NCI-H2196 treated with DMSO at 0.1 percent for 48 hours (cell line): ENCODE measurements at regions not wholly inside any gene's neighbourhood (a gene's known extent, or its start where the extent isn't known, plus 50 kb on each side); places are given as distances from the start of the nearest gene placed in this dataset.
"Not testable (repeated sequence)": the region's sequence is repeated elsewhere in the genome, so short reads cannot be mapped to it uniquely, and the experiment has no call there.

Experiments
- DNase-seq: peaks from one replicate; lab custom pipeline; 2025; ENCODE audit not compliant: unreplicated experiment; lab: John Stamatoyannopoulos, UW

DNA sequence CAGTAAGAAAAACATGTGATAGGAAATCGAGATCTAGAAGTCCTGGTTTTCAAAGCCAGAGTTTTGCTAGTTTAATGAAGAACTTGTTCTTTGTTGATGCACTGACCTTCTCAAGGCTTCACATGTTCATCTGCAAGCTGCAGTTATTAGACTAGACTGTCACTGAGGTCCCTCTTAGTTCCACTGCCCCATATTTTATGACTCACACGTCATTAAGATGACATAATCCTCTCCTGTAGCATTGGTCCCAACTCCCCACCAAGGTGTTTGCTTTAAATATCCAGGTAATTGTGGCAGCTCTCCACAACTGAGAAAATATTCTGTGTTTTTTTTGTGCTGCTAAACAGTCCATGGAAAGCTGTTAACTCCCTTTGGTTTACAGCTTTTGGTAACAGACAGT lies 149.7 kb downstream of the MREG start:
- DNase-seq: no peak

DNA sequence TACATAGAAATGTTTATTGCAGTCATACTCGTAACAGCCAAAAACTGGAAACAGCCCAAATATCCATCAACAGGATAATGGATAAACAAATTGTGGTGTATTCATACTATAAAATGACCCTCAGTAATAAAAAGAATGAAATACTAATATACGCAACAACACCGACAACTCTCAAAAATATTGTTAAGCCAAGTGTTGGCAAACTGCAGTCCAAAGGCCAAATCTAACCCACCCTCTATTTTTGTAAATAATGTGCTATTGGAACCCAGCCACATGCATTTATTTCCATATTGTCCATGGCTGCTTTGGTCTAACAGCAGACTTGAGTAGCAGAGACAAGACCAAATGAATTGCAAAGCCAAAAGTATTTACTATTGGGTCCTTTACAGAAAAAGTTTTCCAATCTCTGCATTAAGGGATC lies 151.0 kb downstream of the MREG start:
- DNase-seq: no peak

DNA sequence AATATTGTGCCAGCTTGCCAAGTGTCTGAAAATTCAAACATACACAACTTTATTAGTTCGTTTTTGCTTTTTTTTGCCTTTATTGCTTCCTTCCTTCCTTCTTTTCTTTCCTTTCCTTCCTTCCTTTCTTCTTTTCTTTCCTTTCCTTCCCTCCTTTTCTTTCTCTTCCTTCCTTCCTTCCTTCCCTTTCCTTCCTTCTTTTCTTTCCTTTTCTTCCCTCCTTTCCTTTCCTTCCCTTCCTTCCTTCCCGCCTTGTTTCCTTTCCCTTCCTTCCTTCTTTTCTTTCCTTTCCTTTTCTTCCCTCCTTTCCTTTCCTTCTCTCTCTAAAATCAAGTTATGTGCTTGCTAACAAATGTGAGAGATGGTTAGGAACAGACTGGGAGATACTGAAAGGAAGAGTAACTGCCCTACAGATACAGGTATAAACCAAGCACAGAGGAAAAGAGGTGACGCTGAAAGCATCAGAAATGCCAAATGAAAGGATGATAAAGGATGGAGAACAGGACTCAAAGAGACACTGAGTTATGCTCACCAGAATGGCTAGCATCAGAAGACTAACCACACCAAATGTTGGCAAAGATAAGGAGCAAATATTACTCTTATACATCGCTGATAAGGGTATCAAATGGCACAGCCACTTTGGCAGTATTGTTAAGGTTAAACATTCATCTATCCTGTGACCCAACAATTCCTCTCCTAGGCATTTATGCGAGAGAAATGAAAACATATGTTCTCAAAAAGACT lies 151.6 kb downstream of the MREG start:
- no peak for DNase-seq

DNA sequence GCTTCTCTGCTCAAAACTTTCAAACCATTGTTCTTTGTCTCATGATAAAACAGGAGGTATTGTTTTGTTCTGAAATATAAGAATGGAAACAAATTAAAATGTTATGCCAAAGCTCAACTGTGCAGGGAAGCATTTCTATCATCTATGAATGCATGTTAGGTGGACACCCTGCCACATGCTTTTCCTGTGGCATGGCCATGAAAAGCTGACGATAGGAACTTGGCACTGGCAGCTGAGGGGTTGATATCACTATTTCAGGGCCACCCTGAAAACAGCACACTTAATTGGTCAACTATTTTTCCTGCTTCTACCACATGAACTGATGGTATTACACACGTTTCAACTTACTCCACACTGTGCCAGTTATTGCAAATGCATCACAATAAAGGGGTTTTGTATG lies 157.3 kb downstream of the MREG start:
- no peak for DNase-seq

DNA sequence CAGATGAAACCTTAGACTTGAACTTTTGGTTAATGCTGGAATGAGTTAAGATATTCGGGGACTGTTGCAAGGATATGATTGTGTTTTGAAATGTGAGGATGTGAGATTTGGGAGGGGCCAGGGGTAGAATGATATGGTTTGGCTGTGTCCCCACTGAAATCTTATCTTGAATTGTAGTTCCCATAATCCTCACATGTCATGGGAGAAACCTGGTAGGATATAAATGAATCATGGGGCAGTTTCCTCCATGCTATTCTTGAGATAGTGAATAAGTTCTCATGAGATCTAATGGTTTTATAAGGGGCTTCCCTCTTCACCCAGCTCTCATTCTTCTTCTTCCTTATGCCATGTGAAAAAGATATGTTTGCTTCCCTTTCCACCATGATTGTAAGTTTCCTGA lies 158.0 kb downstream of the MREG start:
- not testable (repeated sequence) for DNase-seq

DNA sequence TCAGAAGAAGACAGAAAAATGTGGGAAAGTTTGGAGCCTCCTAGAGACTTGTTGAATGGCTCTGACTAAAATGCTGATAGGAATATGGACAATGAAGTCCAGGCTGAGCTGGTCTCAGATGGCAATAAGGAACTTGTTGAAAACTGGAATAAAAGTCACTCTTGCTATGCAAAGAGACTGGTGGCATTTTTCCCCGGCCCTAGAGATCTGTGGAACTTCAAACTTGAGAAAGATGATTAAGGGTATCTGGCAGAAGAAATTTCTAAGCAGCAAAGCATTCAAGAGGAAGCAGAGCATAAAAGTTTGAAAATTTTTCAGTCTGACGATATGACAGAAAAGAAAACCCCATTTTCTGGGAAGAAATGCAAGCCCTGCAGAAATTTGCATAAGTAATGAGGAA lies 159.3 kb downstream of the MREG start:
- DNase-seq: no peak

DNA sequence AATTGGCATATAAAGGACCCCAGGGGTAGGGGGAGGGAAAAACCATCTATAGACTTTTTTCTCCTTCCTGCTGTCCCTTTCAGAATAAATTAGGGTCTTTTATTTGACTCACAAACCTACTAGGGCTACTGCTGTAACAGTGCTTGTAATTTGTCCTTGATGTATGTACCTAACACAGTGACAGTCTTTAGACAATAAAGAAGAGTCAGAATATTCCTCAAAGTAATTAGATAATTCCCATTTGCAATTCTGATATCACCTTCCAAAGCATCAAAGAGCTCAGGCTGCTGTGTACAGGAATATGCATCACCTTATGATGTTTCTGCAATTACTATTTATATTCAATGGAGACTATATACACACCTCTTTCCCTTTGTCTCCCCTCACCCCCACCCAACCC lies 161.7 kb downstream of the MREG start:
- DNase-seq: no peak

DNA sequence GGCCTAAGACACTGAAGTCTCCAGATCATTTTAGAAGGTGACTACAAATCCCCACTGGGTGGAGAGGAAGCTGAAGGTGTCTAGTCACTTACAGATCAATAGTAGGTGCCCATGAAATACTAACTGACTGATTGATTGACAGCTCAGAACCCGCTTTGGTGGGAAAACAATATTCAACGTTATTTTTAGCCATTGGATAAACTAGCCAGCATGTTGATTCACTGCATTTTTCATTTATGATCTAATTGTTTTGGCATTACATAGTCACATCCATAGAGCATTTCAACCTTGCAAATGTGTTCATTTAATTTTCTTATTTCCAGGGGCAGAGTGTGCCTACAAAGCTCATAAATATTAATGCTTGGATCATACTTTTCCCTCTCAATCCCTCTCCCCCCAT lies 162.3 kb downstream of the MREG start:
- DNase-seq: no peak

DNA sequence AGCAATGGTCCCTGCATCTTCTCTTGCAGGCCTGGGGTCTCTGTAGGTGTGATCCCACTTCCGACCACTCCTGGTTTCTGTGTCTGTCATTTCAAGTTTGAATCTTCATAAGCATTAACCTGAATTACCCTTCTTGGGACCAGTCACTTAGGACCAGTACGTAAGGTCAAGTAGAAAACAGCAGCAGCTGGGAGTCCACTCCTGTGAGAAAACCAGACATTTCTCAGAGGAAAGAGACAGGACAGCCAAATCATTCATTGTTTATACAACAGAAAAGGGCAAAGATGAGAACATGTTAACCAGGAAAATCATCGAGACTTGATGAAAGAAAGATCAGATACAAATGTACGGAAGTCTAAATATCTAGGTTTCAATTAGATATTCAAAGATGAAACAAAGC lies 163.0 kb downstream of the MREG start:
- no peak for DNase-seq

DNA sequence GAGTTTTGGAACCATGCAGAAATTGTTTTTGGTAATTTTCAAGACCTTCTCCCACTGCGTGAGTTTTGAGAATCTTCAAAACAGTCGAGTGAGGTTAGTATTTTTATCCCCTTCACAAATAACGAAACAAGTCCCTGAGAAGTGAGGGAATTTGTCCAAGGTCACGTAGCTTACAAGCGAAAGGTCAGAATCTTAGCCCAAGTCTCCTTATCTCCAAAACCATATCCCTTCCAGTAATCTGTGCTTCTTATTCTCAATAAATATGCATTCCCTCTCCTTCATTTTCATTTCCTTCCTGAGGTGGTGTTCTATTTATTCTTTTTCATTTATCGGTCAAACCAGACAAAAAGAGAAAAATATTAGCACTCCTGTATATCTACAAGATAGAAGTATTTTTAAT lies 163.6 kb downstream of the MREG start:
- no peak for DNase-seq

DNA sequence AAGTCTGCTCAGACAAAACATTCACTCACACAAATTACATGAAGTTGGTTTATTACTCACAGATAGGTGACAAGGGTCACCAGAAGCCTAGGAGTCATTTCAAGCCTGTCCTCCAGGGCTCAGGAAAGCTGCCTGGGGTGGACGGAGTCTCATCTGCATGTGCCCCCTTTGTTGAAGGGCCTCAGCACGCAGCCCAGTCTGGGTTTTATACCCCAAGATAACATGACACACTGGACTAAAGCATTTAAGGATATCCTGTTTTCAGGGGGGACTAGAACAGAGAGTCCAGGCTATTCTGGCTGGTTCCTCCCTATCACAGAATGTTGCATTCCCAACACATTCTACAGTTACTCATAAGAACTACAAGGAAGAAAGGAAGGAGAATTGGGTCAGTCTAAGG lies 164.7 kb downstream of the MREG start:
- DNase-seq: no peak

DNA sequence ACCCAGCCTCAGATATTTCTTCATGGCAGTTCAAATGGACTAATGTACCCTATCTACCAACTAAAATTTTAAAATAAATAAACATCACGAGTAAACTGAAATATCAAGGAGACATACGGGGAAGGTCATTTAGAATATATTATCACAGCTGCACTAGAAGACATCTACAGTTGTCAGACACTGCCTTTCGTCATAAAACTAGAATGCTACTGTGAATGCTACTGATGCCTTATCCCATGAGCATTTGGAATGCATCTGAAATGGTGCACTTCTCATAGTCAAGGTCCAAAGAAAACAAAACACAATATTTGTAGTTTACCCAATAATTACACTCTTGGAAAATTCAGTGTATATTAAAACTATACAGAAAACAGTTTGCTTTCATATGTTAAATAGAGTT lies 165.2 kb downstream of the MREG start:
- DNase-seq: no peak

DNA sequence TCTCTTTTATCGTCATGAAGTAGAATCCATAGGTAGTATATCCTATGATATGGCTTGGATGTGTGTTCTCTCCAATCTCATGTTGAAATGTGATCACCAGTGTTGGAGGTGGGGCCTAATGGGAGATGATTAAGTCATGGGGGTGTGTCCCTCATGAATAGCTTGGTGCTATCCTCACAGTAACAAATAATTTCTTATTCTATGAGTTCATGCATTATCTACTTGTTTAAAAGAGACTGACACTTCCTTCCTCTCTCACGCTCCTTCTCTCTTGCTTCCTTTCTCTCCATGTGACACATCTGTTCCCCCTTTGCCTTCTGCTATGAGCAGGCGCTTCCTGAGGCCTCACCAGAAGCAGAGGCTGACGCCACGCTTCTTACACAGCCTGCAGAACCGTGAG lies 165.6 kb downstream of the MREG start:
- no peak for DNase-seq

DNA sequence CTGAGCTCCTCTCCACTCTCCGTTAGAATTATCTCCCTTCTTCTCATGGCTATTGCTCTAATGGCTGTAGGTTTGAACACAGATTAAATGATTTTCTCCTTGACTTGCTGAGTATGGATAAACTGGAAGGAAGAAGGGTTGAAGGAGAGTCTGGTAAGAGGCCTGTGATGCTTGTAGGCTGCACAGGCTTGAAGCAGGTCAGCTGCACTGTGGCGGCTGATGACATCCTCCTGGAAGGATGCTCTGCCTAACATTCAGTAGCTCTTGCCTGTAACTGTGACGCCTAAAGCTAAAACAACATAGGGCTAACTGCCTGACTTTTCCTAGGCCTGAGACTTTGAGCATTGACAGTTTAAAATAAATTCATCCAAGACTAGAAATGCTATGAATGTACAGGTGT lies 166.3 kb downstream of the MREG start:
- DNase-seq: no peak

DNA sequence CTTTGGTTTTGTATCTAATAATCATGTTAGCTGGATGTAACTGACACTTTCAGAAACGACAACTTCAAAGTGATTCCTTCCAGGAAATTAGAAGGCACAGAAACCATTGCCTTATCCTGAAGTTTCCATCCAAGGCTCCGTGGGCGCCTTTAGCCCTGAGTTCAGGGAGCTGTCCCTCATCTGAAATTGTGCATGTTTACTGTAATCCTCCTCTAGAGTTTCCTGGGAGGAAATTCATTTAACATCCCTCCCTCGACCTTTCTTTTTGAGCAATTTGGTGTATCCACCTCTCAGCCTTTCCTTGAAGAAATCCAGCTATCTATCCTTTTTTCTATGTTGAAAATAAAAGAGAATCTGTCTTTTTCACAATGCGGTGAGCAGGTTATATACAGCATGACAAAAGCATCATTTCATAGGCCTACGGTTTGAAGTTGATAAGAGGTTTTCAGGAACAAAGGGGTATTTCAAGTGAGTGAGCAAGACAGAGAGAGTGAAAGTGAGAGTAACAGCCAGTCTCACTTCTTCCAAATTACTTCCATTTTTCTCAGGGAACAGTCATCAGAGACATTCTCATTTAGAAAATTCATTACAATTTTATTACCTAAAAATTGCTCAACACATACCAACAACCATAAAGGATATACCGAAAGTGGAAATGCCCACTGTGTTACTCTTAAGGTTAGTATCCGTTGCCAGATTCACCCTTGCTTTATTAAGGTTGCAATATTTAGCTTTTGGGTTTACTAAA lies 167.3 kb downstream of the MREG start:
- no peak for DNase-seq

DNA sequence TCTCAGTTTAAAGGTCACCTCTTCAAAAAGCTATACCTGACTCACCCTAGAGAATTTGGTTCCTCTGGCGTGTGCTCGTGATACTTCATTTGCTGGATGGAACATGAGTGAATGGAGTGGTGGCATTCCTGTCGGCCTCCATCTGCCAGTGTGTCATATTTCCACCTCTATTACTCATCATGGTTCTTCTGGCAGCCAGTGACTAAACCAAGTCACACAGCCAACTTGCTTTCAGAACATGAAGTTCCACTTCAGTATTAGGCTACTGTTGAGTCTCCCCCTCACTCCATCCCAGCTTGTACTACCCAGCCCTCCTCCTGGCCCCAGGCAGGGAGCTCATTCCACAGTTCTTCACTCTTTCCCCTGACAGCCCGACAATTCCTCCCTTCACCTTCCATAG lies 169.8 kb downstream of the MREG start:
- DNase-seq: no peak

DNA sequence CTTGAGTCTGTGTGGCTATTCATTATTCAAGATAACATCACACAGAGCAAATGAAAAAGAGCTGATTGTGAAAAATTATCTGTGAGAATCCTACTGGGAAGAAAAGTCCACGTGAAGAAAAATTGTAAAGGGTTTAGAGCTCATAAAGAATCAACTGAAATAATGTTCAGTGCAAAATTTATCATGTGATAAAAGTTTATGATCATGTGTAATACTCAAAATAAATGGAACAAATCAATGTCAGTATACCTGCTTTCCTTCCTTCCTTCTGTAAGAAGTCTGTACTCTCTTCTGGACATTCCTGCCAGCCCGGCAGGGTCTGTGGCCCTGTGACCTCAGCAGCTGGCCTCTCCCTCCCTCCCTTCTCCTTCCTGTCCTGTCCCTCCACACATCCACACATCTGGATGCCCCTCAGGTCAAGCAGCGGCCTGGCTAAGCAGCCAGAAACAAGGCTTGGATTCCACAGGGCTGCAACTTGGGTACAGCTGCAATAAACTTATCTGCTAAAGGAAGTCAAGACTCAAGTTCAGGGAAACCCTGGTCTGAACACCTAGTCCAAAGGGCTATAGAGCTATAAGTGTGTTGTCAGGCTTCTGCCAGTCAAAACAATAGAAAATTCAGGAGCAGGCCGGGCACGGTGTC lies 172.1 kb downstream of the MREG start:
- no peak for DNase-seq

DNA sequence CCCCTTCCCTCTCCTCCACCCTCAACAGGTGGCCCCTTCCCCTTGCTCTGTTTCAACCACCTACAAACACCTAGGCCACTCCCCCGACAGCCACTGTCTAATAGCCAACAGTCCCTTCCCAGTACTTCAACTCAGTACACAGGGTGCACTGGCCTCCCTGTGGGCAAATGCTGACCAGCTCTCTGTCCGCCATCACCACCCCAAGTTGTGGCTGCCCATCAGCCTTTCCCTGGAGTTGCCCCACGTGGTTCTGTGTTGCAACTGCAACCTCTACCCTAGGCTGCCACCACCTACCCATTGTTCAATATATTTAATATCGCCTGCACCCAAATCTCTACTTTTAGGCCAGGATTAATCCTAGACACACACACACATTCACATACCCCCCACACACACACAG lies 173.5 kb downstream of the MREG start:
- DNase-seq: no peak

DNA sequence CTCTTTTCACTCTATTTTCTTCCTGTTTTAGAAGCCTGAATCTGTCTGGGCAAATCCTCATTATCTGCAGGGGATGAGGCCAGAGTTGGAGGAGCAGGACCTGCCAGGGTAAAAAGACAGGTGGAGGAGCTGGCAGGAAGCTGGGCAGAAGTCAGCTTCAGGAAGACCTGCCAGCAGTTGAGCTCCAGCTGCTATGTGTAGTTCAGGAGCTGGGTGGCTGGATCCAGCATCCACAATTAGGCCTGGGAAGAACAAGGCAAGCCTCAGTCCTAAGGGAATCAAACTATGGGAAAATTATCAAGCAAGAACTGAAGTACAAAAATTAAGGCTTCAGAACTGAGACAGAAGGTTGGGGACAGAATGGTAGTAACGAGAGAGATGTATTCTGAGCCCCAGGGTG lies 174.0 kb downstream of the MREG start:
- DNase-seq: no peak

DNA sequence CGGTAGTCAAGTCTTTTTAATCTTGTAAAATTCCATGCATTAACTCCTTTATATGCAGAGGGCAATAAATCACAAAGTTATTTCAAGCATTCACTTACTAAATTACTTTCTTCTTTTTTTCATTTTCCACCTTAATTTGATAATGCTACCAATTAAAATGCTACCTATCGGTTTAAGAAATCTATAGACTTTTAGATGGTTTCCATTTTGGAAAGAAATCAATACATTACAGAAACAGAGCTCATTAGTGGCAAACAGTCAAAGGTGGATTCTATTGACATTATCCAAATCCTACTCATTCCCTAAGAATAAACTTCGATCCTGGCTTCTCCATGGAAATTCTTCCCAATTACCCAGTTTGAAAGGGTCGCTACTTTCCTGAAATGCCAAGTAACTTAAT lies 176.5 kb downstream of the MREG start:
- no peak for DNase-seq

DNA sequence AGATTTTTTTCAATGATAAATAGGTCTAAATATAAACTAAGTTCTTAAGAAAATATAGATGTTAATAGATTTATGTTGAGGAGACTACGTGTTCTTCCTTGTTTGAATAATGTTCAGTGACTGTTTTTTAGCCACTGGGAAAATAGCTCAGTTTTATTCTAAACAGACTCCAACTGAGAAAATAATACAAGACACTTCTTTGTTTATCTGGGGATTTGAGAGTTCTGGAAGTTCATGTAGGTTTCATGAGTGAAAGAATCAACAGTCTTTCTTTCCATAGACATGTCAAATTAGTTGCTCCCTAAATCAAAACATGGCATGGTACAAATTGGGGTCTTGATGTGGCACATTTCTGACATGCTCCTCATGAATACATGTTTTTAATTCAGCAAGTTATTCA lies 177.7 kb downstream of the MREG start:
- DNase-seq: no peak

DNA sequence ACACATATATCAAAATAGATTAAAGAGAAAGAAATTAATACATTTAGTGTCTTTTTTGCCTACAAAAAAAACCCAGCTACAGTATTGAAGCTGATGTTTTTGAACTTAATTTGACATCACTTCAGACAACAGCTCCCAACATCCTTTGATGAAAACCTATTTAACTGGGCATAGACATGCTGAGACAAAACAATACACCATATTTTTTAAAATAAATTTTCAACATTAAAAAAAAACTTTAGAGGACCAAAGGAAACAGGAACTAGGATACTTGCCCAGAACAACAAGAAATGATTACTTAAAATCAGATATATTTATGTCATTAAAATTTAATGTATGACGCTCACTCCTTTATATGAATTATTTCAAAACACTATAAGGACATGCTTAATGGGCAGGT lies 178.1 kb downstream of the MREG start:
- DNase-seq: no peak
